H9 (cell line): ENCODE measurements at regions not wholly inside any gene's neighbourhood (a gene's known extent, or its start where the extent isn't known, plus 50 kb on each side); places are given as distances from the start of the nearest gene placed in this dataset.

Source experiments
- DNase-seq: peaks from one replicate; pipeline ENCODE4 v3.0.0-alpha.2; 2017
- H2AFZ ChIP-seq: one replicate; pipeline ENCODE4 v1.6.1; 2013; ENCODE audit warnings: mild to moderate bottlenecking, low read length, control low read depth, moderate library complexity
- H2AK5ac ChIP-seq: 2 replicates; pipeline ENCODE4 v1.6.1; 2013; ENCODE audit warnings: low read length, control low read depth, mixed read lengths; ENCODE audit not compliant: insufficient read length
- H2BK120ac ChIP-seq: one replicate; pipeline ENCODE4 v1.6.1; 2013; ENCODE audit warnings: low read depth, mild to moderate bottlenecking, low read length, control low read depth, inconsistent platforms; ENCODE audit not compliant: poor library complexity, severe bottlenecking
- H2BK12ac ChIP-seq: 2 replicates; pipeline ENCODE4 v1.6.1; 2013; ENCODE audit warnings: low read length, control low read depth, mixed read lengths, low read depth; ENCODE audit not compliant: insufficient read length
- H2BK15ac ChIP-seq: 2 replicates; pipeline ENCODE4 v1.6.1; 2013; ENCODE audit warnings: low read depth, low read length, control low read depth
- H2BK20ac ChIP-seq: one replicate; pipeline ENCODE4 v1.6.1; 2013; ENCODE audit warnings: low read depth, mild to moderate bottlenecking, low read length, control low read depth, inconsistent platforms; ENCODE audit not compliant: poor library complexity, severe bottlenecking
- H2BK5ac ChIP-seq: 2 replicates; pipeline ENCODE4 v1.6.1; 2013; ENCODE audit warnings: low read length, control low read depth, mixed read lengths; ENCODE audit not compliant: insufficient read length
- H3K14ac ChIP-seq: 2 replicates; pipeline ENCODE4 v1.6.1; 2013; ENCODE audit warnings: low read length, control low read depth; ENCODE audit not compliant: insufficient read depth
- H3K18ac ChIP-seq: 2 replicates; pipeline ENCODE4 v1.6.1; 2013; ENCODE audit warnings: low read depth, mild to moderate bottlenecking, mixed read lengths, low read length, control low read depth; ENCODE audit not compliant: insufficient read length
- H3K23ac ChIP-seq: 2 replicates; pipeline ENCODE4 v1.6.1; 2013; ENCODE audit warnings: low read length, control low read depth, mixed read lengths, low read depth; ENCODE audit not compliant: insufficient read length
- H3K23me2 ChIP-seq: 2 replicates; pipeline ENCODE4 v1.6.1; 2013; ENCODE audit warnings: low read depth, mild to moderate bottlenecking, mixed read lengths, low read length, control low read depth; ENCODE audit not compliant: insufficient read length, poor library complexity, severe bottlenecking
- H3K27ac ChIP-seq: 2 replicates; pipeline ENCODE4 v1.5.1; 2013; ENCODE audit warnings: low read length, control low read depth, mixed read lengths, low read depth; ENCODE audit not compliant: insufficient read length
- H3K27me3 ChIP-seq: 2 replicates; pipeline ENCODE4 v1.6.1; 2013; ENCODE audit warnings: low read length, control low read depth, inconsistent platforms; ENCODE audit not compliant: insufficient read depth
- H3K4ac ChIP-seq: 2 replicates; pipeline ENCODE4 v1.6.1; 2013; ENCODE audit warnings: low read depth, mild to moderate bottlenecking, control low read depth, inconsistent platforms, low read length, moderate library complexity
- H3K4me1 ChIP-seq: 2 replicates; pipeline ENCODE4 v1.6.1; 2013; ENCODE audit warnings: low read length, control low read depth, inconsistent platforms; ENCODE audit not compliant: insufficient read depth
- H3K4me2 ChIP-seq: 2 replicates; pipeline ENCODE4 v1.6.1; 2013; ENCODE audit warnings: low read length, control low read depth, mixed read lengths; ENCODE audit not compliant: insufficient read length, insufficient read depth
- H3K56ac ChIP-seq: 2 replicates; pipeline ENCODE4 v1.6.1; 2013; ENCODE audit warnings: low read depth, mild to moderate bottlenecking, mixed read lengths, low read length, control low read depth; ENCODE audit not compliant: insufficient read length
- H3K79me1 ChIP-seq: 2 replicates; pipeline ENCODE4 v1.6.1; 2013; ENCODE audit warnings: low read depth, mild to moderate bottlenecking, moderate library complexity, low read length, control low read depth, inconsistent platforms; ENCODE audit not compliant: insufficient read depth, poor library complexity, severe bottlenecking
- H3K79me2 ChIP-seq: 2 replicates; pipeline ENCODE4 v1.6.1; 2013; ENCODE audit warnings: low read length, control low read depth, inconsistent platforms; ENCODE audit not compliant: insufficient read depth
- H3K9ac ChIP-seq: 2 replicates; pipeline ENCODE4 v1.6.1; 2013; ENCODE audit warnings: low read length, control low read depth, mixed read lengths; ENCODE audit not compliant: insufficient read length; ENCODE audit errors: extremely low read depth
- H3K9me3 ChIP-seq: one replicate; pipeline ENCODE4 v1.6.1; 2013; ENCODE audit warnings: low read depth, low read length, inconsistent platforms; ENCODE audit not compliant: control insufficient read depth
- H3T11ph ChIP-seq: one replicate; pipeline ENCODE4 v1.6.1; 2013; ENCODE audit warnings: mild to moderate bottlenecking, low read length, control low read depth, inconsistent platforms
- H4K20me1 ChIP-seq: one replicate; pipeline ENCODE4 v1.6.1; 2013; ENCODE audit not compliant: control insufficient read depth, insufficient read length, insufficient read depth
- H4K5ac ChIP-seq: 2 replicates; pipeline ENCODE4 v1.6.1; 2013; ENCODE audit warnings: low read depth, mild to moderate bottlenecking, mixed read lengths, low read length, control low read depth; ENCODE audit not compliant: insufficient read length
- H4K8ac ChIP-seq: replicated peaks from 2 replicates; pipeline ENCODE4 v1.6.1; 2013; ENCODE audit warnings: low read length, control low read depth, mixed read lengths, low read depth; ENCODE audit not compliant: insufficient read length
- H4K91ac ChIP-seq: 2 replicates; pipeline ENCODE4 v1.6.1; 2013; ENCODE audit warnings: low read depth, mild to moderate bottlenecking, moderate library complexity, mixed read lengths, low read length, control low read depth; ENCODE audit not compliant: insufficient read length
- H3K27ac Mint-ChIP-seq, 3 experiments: 2 replicates in 2 of 3; 3 replicates in 1 of 3; pipeline ENCODE4 v1.8.0; 2020 to 2021; ENCODE audit warnings: mixed read lengths in 3 of 3, mild to moderate bottlenecking in 1 of 3, moderate library complexity in 1 of 3
- H3K27me3 Mint-ChIP-seq: 2 replicates; pipeline ENCODE4 v1.8.0; 2021; ENCODE audit warnings: low read depth, mild to moderate bottlenecking, moderate library complexity, mixed read lengths
- H3K36me3 Mint-ChIP-seq, 3 experiments: 2 replicates in 2 of 3; 3 replicates in 1 of 3; pipeline ENCODE4 v1.8.0; 2020 to 2021; ENCODE audit warnings: low read depth in 3 of 3, mixed read lengths in 3 of 3; ENCODE audit not compliant: insufficient read depth in 1 of 3
- H3K4me1 Mint-ChIP-seq, 2 experiments: 2 replicates each; pipeline ENCODE4 v1.8.0; 2020; ENCODE audit warnings: mixed read lengths in 2 of 2
- H3K4me3 Mint-ChIP-seq, 2 experiments: 2 replicates in 1 of 2; 3 replicates in 1 of 2; pipeline ENCODE4 v1.8.0; 2020 to 2021; ENCODE audit warnings: mild to moderate bottlenecking in 2 of 2, mixed read lengths in 2 of 2, moderate library complexity in 1 of 2
- H3K9me3 Mint-ChIP-seq, 2 experiments: 2 replicates in 1 of 2; 3 replicates in 1 of 2; pipeline ENCODE4 v1.8.0; 2020; ENCODE audit warnings: mild to moderate bottlenecking in 2 of 2, mixed read lengths in 2 of 2, moderate library complexity in 1 of 2
- WGBS: extraction: QIAGEN DNeasy Blood & Tissue Kit; methylation state at CpG from one replicate; pipeline ENCODE4 v1.1.7; 2013; ENCODE audit warnings: missing lambda C conversion rate, low lambda C conversion rate, mixed read lengths; ENCODE audit not compliant: insufficient read length; ENCODE audit errors: extremely low coverage; 5-methylcytosine and 5-hydroxymethylcytosine counted together
- TF ChIP-seq, protein P1 (sequence below): fragments of 200-600 bp; sonication (generic); conservative IDR thresholded peaks from 3 replicates; pipeline ENCODE4 v1.8.0; 2021; ENCODE audit warnings: antibody characterized with exemption, mild to moderate bottlenecking

DNA sequence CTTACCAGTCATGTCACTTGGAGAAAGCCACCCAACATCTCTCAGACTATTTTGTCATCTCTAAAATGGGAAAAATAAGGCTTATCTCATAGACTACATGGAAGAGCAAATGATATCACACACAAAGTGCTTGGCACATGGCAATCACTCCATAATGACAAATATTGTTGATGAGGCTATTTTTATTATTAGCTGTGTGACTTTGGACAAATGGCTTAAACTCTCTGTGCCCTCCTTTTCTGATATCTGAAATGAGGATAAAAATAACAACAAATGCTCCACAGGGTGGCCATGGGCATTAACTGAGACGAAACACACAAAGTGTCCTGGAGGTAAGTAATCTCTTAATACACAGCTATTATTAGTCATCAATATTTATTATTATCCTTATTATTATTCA, 125.5 kb upstream of the HAND1 start:
- Histone ChIP-seq H4K20me1 (peaks cover 3% of the 10 kb centered on the region), H3K14ac (no peak overlapping the region), H2AFZ (no peak overlapping the region), H3T11ph (no peak overlapping the region), H3K9ac (no peak overlapping the region), H3K27ac (no peak overlapping the region), H3K79me1 (no peaks in the 10 kb centered on the region), H3K4ac (no peak overlapping the region), H3K56ac (no peak overlapping the region), H3K4me2 (no peak overlapping the region), H2BK5ac (no peak overlapping the region), H3K23ac (no peak overlapping the region), H3K9me3 (no peaks in the 10 kb centered on the region), H4K5ac (no peak overlapping the region), H2AK5ac (no peak overlapping the region), H2BK120ac (no peak overlapping the region), H3K18ac (no peak overlapping the region), H2BK20ac (no peak overlapping the region), H2BK15ac (no peak overlapping the region), H2BK12ac (no peak overlapping the region), H4K91ac (no peak overlapping the region), H3K27me3 (no peaks in the 10 kb centered on the region; the same call in 1 of the 2 replicates), H3K4me1 (peaks cover 7% of the 10 kb centered on the region; the same call in 1 of the 2 replicates), H3K79me2 (no peaks in the 10 kb centered on the region), H3K23me2 (no peaks in the 10 kb centered on the region), H4K8ac (no peak overlapping the region)
- Mint-ChIP-seq H3K27me3 (peaks cover 56% of the 10 kb centered on the region), H3K4me1 (peaks cover 21 to 23% of the 10 kb centered on the region in 2 experiments), H3K4me3 (no peak overlapping the region), H3K9me3 (no peaks in the 10 kb centered on the region), H3K36me3 (no peaks in the 10 kb centered on the region), H3K27ac (no peak overlapping the region)
- no peak for DNase-seq
- WGBS = no CpG with 5 or more reads among the region's 1 CpG
- TF ChIP-seq, protein P1, sequence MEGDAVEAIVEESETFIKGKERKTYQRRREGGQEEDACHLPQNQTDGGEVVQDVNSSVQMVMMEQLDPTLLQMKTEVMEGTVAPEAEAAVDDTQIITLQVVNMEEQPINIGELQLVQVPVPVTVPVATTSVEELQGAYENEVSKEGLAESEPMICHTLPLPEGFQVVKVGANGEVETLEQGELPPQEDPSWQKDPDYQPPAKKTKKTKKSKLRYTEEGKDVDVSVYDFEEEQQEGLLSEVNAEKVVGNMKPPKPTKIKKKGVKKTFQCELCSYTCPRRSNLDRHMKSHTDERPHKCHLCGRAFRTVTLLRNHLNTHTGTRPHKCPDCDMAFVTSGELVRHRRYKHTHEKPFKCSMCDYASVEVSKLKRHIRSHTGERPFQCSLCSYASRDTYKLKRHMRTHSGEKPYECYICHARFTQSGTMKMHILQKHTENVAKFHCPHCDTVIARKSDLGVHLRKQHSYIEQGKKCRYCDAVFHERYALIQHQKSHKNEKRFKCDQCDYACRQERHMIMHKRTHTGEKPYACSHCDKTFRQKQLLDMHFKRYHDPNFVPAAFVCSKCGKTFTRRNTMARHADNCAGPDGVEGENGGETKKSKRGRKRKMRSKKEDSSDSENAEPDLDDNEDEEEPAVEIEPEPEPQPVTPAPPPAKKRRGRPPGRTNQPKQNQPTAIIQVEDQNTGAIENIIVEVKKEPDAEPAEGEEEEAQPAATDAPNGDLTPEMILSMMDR = no peak
